ENCODE measurements at regions not wholly inside any gene's neighbourhood (a gene's known extent, or its start where the extent isn't known, plus 50 kb on each side); places are given as distances from the start of the nearest gene placed in this dataset.

- no peaks in the 10 kb centered on the region for H3K36me3 ChIP-seq (ENCODE audit: insufficient read depth)
- no peaks in the 10 kb centered on the region for H3K4me1 ChIP-seq (ENCODE audit: low read depth, poor library complexity, severe bottlenecking)
- no peaks in the 10 kb centered on the region for H3K27me3 ChIP-seq (ENCODE audit: insufficient read depth, low read depth)
- H3K4me2 ChIP-seq: no peak overlapping the region
- TF ChIP-seq CTCF (conservative IDR thresholded peaks at IDR 0.05; ENCODE audit: low read depth, low read length): no peak
- no peak overlapping the region for H3K9ac ChIP-seq
- H4K20me1 ChIP-seq (ENCODE audit: insufficient read depth): no peaks in the 10 kb centered on the region
- no peaks in the 10 kb centered on the region for H3K79me2 ChIP-seq (ENCODE audit: insufficient read depth, low read depth)
- H3K27ac ChIP-seq: no peak overlapping the region
- no peak overlapping the region for H2AFZ ChIP-seq (ENCODE audit: low read depth)
- H3K4me3 ChIP-seq (IDR thresholded peaks at IDR 0.05; ENCODE audit: insufficient read depth, low read depth, low read length): no peak overlapping the region
Observed at GRCh38 chr5:162502780-162503179, 435.2 kb downstream of the GABRG2 start.

GRCh38 chr5:162503796-162504195 is 436.2 kb downstream of the GABRG2 start:
- Histone ChIP-seq H3K27ac (no peak overlapping the region), H3K4me3 (IDR thresholded peaks at IDR 0.05; ENCODE audit: insufficient read depth, low read depth, low read length) (no peak overlapping the region), H3K9ac (no peak overlapping the region), H3K79me2 (ENCODE audit: insufficient read depth, low read depth) (no peaks in the 10 kb centered on the region), H3K27me3 (ENCODE audit: insufficient read depth, low read depth) (no peaks in the 10 kb centered on the region), H3K36me3 (ENCODE audit: insufficient read depth) (no peaks in the 10 kb centered on the region), H2AFZ (ENCODE audit: low read depth) (no peak overlapping the region), H4K20me1 (ENCODE audit: insufficient read depth) (no peaks in the 10 kb centered on the region), H3K4me1 (ENCODE audit: low read depth, poor library complexity, severe bottlenecking) (no peaks in the 10 kb centered on the region), H3K4me2 (no peak overlapping the region)
- TF ChIP-seq CTCF (conservative IDR thresholded peaks at IDR 0.05; ENCODE audit: low read depth, low read length): no peak

GRCh38 chr5:162512935-162513565 is 445.5 kb downstream of the GABRG2 start:
- Histone ChIP-seq H3K4me2 (no peak overlapping the region), H4K20me1 (ENCODE audit: insufficient read depth) (no peaks in the 10 kb centered on the region), H3K4me1 (ENCODE audit: low read depth, poor library complexity, severe bottlenecking) (no peaks in the 10 kb centered on the region), H3K79me2 (ENCODE audit: insufficient read depth, low read depth) (no peaks in the 10 kb centered on the region), H2AFZ (ENCODE audit: low read depth) (no peak overlapping the region), H3K36me3 (ENCODE audit: insufficient read depth) (no peaks in the 10 kb centered on the region), H3K27ac (no peak overlapping the region), H3K27me3 (ENCODE audit: insufficient read depth, low read depth) (no peaks in the 10 kb centered on the region), H3K9ac (no peak overlapping the region), H3K4me3 (IDR thresholded peaks at IDR 0.05; ENCODE audit: insufficient read depth, low read depth, low read length) (no peak overlapping the region)
- TF ChIP-seq CTCF (conservative IDR thresholded peaks at IDR 0.05; ENCODE audit: low read depth, low read length): no peak

GRCh38 chr5:162514116-162514515 is 446.5 kb downstream of the GABRG2 start:
- Histone ChIP-seq H3K36me3 (ENCODE audit: insufficient read depth) (no peaks in the 10 kb centered on the region), H3K27me3 (ENCODE audit: insufficient read depth, low read depth) (no peaks in the 10 kb centered on the region), H3K9ac (no peak overlapping the region), H3K4me3 (IDR thresholded peaks at IDR 0.05; ENCODE audit: insufficient read depth, low read depth, low read length) (no peak overlapping the region), H4K20me1 (ENCODE audit: insufficient read depth) (no peaks in the 10 kb centered on the region), H3K79me2 (ENCODE audit: insufficient read depth, low read depth) (no peaks in the 10 kb centered on the region), H3K27ac (no peak overlapping the region), H3K4me2 (no peak overlapping the region), H3K4me1 (ENCODE audit: low read depth, poor library complexity, severe bottlenecking) (no peaks in the 10 kb centered on the region), H2AFZ (ENCODE audit: low read depth) (no peak overlapping the region)
- TF ChIP-seq CTCF (conservative IDR thresholded peaks at IDR 0.05; ENCODE audit: low read depth, low read length): no peak
